Activated B cell treated with CpG ODN at 0.5 μM for 24 hours (primary cell): ENCODE measurements at regions not wholly inside any gene's neighbourhood (a gene's known extent, or its start where the extent isn't known, plus 50 kb on each side); places are given as distances from the start of the nearest gene placed in this dataset.

Experiments used
- ATAC-seq: fragments of 200-7000 bp; cut with Tn5 transposase; one replicate; pipeline ENCODE4 v1.10.0; 2021; ENCODE audit warnings: low read depth, mild to moderate bottlenecking, moderate library complexity
- CTCF ChIA-PET: fragments of 350-600 bp; sonication (Branson Sonifier 250); formaldehyde crosslinking; loops from one replicate; lab custom pipeline; 2021; ENCODE audit warnings: antibody characterized with exemption; lab: Charles Lee
- POLR2A ChIA-PET: fragments of 350-600 bp; sonication (Branson Sonifier 250); formaldehyde crosslinking; loops from one replicate; lab custom pipeline; 2021; ENCODE audit warnings: antibody characterized with exemption; lab: Charles Lee
- DNase-seq: peaks from one replicate; pipeline ENCODE4 v3.0.0; 2022
- H3K27ac Mint-ChIP-seq: one replicate; pipeline ENCODE4 v1.8.0; 2020; ENCODE audit warnings: mixed read lengths
- H3K27me3 Mint-ChIP-seq: one replicate; pipeline ENCODE4 v1.8.0; 2021; ENCODE audit warnings: mixed read lengths
- H3K36me3 Mint-ChIP-seq: one replicate; pipeline ENCODE4 v1.8.0; 2021; ENCODE audit warnings: low read depth, mixed read lengths
- H3K4me1 Mint-ChIP-seq: one replicate; pipeline ENCODE4 v1.8.0; 2021; ENCODE audit warnings: mixed read lengths
- H3K4me3 Mint-ChIP-seq: one replicate; pipeline ENCODE4 v1.8.0; 2020; ENCODE audit warnings: mild to moderate bottlenecking, mixed read lengths
- H3K9me3 Mint-ChIP-seq: one replicate; pipeline ENCODE4 v1.8.0; 2020; ENCODE audit warnings: mixed read lengths
- CTCF ChIP-seq: fragments of 200-600 bp; IDR thresholded peaks from one replicate; pipeline ENCODE4 v1.8.0; 2022; ENCODE audit warnings: antibody characterized with exemption, mild to moderate bottlenecking
- intact Hi-C: fragments of 100-400 bp; cut with micrococcal nuclease; formaldehyde crosslinking; loops from one replicate; pipeline ENCODE4 v1.15.1; 2024

- intact Hi-C loops, result no loop called here
- H3K36me3 Mint-ChIP-seq, result no peaks in the 10 kb centered on the region
- ChIA-PET POLR2A (no interaction called here), CTCF (no interaction called here)
- peaks cover 23% of the 10 kb centered on the region for H3K27me3 Mint-ChIP-seq
- no peaks in the 10 kb centered on the region for H3K4me1 Mint-ChIP-seq
- H3K27ac Mint-ChIP-seq, result no peak overlapping the region
- no peak for ATAC-seq
- DNase-seq, result no peak
- H3K4me3 Mint-ChIP-seq, result no peak overlapping the region
- peaks cover 2% of the 10 kb centered on the region for H3K9me3 Mint-ChIP-seq
- TF ChIP-seq CTCF, result no peak
These were observed 365.2 kb upstream of the ZMIZ1 start for GRCh38 chr10:78703593-78703992.

- intact Hi-C loops, result no loop called here
- TF ChIP-seq CTCF, result no peak
- ATAC-seq, result no peak
These were observed 362.5 kb upstream of the ZMIZ1 start for GRCh38 chr10:78706256-78706655.

GRCh38 chr10:78706726-78707540 lies 361.8 kb upstream of the ZMIZ1 start:
- ChIA-PET CTCF (no interaction called here), POLR2A (no interaction called here)
- DNase-seq, result no peak
- ATAC-seq, result no peak
- Mint-ChIP-seq H3K9me3 (peaks cover 5% of the 10 kb centered on the region), H3K27ac (no peak overlapping the region), H3K36me3 (no peaks in the 10 kb centered on the region), H3K4me1 (no peaks in the 10 kb centered on the region), H3K4me3 (no peak overlapping the region), H3K27me3 (peaks cover 11% of the 10 kb centered on the region)
- no peak for TF ChIP-seq CTCF
- intact Hi-C loops, result no loop called here

More at GRCh38 chr10:78706256-78706655, 362.5 kb upstream of the ZMIZ1 start:
- no peaks in the 10 kb centered on the region for H3K4me1 Mint-ChIP-seq
- H3K27me3 Mint-ChIP-seq, result peaks cover 17% of the 10 kb centered on the region
- no peaks in the 10 kb centered on the region for H3K36me3 Mint-ChIP-seq
- H3K4me3 Mint-ChIP-seq, result no peak overlapping the region
- H3K27ac Mint-ChIP-seq, result no peak overlapping the region
- CTCF ChIA-PET, result no interaction called here
- peaks cover 2% of the 10 kb centered on the region for H3K9me3 Mint-ChIP-seq
- POLR2A ChIA-PET, result no interaction called here
- no peak for DNase-seq

GRCh38 chr10:78707745-78708144 lies 361.0 kb upstream of the ZMIZ1 start:
- H3K27me3 Mint-ChIP-seq, result peaks cover 8% of the 10 kb centered on the region
- no peak overlapping the region for H3K27ac Mint-ChIP-seq
- TF ChIP-seq CTCF, result no peak
- ATAC-seq (no peak), DNase-seq (no peak)
- CTCF ChIA-PET, result no interaction called here
- H3K36me3 Mint-ChIP-seq, result no peaks in the 10 kb centered on the region
- H3K4me3 Mint-ChIP-seq, result no peak overlapping the region
- POLR2A ChIA-PET, result no interaction called here
- intact Hi-C loops, result no loop called here
- no peaks in the 10 kb centered on the region for H3K4me1 Mint-ChIP-seq
- peaks cover 5% of the 10 kb centered on the region for H3K9me3 Mint-ChIP-seq

GRCh38 chr10:78712147-78712546 lies 356.6 kb upstream of the ZMIZ1 start:
- CTCF ChIA-PET, result no interaction called here
- intact Hi-C loops, result no loop called here
- H3K27me3 Mint-ChIP-seq, result peaks cover 9% of the 10 kb centered on the region

More at GRCh38 chr10:78712147-78712546, 356.6 kb upstream of the ZMIZ1 start:
- peaks cover 3% of the 10 kb centered on the region for H3K9me3 Mint-ChIP-seq
- no peak overlapping the region for H3K27ac Mint-ChIP-seq
- H3K36me3 Mint-ChIP-seq, result no peaks in the 10 kb centered on the region
- no peak for TF ChIP-seq CTCF
- ATAC-seq, result no peak
- H3K4me1 Mint-ChIP-seq, result no peaks in the 10 kb centered on the region
- no peak for DNase-seq
- POLR2A ChIA-PET, result no interaction called here
- H3K4me3 Mint-ChIP-seq, result no peak overlapping the region
